Subcutaneous abdominal adipose tissue (tissue), 5 donors: ENCODE measurements at regions not wholly inside any gene's neighbourhood (a gene's known extent, or its start where the extent isn't known, plus 50 kb on each side); places are given as distances from the start of the nearest gene placed in this dataset.

Experiments
- H3K27ac ChIP-seq: one replicate; pipeline ENCODE4 v1.7.0; 2013; ENCODE audit warnings: low read depth, mild to moderate bottlenecking, inconsistent platforms, low read length, moderate library complexity
- H3K27me3 ChIP-seq, 5 donors: one replicate each; pipeline ENCODE4 v1.7.0; 2013; ENCODE audit warnings: low read length in 5 of 5, inconsistent platforms in 1 of 5; ENCODE audit not compliant: control insufficient read depth in 5 of 5, insufficient read depth in 4 of 5
- H3K36me3 ChIP-seq, 5 donors: one replicate each; pipeline ENCODE4 v1.7.0; 2013; ENCODE audit warnings: low read length in 5 of 5; ENCODE audit not compliant: control insufficient read depth in 5 of 5, insufficient read depth in 5 of 5
- H3K4me1 ChIP-seq, 5 donors: one replicate each; pipeline ENCODE4 v1.7.0; 2013; ENCODE audit warnings: low read length in 5 of 5, mild to moderate bottlenecking in 3 of 5, moderate library complexity in 1 of 5; ENCODE audit not compliant: control insufficient read depth in 5 of 5, insufficient read depth in 5 of 5
- H3K4me3 ChIP-seq, 5 donors: one replicate each; pipeline ENCODE4 v1.7.0; 2013; ENCODE audit warnings: low read length in 5 of 5, low read depth in 1 of 5
- H3K9ac ChIP-seq, 5 donors: one replicate each; pipeline ENCODE4 v1.7.0; 2013; ENCODE audit warnings: low read length in 5 of 5, mild to moderate bottlenecking in 4 of 5, moderate library complexity in 3 of 5
- H3K9me3 ChIP-seq, 5 donors: one replicate each; pipeline ENCODE4 v1.7.0; 2013; ENCODE audit warnings: low read length in 5 of 5; ENCODE audit not compliant: control insufficient read depth in 5 of 5
- donor health status: healthy.
- donor health status: healthy.
- donor health status: healthy.
- donor health status: healthy.
- donor health status: healthy.

DNA sequence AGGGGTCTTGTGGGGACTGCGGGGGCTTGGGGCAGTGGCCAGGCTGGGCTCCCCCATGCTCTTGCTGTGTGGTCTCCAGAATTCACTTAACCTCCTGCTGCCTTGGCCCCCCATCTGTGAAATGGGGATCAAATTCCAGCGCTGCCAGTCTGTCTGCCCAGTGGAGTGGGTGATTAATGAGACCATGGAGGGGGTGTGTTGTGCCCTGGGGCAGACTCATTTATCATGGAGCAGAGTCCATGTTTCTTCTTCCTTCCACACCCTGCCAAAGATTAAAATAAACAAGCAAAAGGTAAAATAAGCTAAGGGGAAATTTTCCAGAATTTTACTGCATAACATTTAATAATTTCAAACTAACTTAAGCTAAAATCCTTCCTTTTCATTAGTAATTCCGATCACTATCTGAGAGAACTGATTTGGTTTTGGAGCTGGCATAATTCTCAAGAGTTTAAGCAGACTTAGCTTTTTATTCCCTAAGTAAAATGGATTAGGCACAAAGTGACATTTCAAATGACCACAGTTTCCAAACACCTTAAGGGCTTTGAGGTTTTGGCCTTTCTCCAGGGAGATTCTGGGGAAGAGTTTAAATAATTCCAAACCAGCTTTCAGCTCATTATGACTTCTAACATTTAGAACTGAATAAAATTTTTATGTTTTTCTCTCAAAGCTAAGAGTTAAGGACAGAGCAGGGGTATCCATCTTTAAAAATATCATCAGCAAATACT is 211.9 kb downstream of the CXCL12 start:
- Histone ChIP-seq H3K9me3 (no peaks in the 10 kb centered on the region), H3K27ac (no peak overlapping the region), H3K4me1 (peaks cover 0 to 6% (median 0%) of the 10 kb centered on the region in 5 donors), H3K36me3 (no peaks in the 10 kb centered on the region), H3K4me3 (no peak overlapping the region), H3K27me3 (no peaks in the 10 kb centered on the region), H3K9ac (no peak overlapping the region)

DNA sequence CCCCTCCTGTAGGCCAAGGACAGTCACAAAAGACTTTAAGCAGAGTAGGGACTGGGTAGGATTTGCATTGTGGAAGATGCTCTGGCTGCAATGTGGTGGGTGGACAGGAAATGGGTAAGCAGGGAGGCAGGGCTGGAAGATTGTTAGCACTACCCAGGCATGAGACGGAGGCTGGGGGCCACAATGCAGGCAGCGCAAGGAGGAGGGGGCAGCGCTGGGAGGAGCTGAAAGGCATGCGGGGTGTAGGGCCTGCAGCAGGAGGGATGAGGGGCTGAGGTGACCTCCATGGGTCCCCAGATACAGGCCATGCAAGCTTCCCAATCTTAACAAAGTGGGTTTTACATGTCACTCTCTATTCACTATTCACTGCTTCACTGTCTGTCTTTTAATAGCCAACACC is 213.1 kb downstream of the CXCL12 start:
- H3K9ac ChIP-seq, result no peak overlapping the region

GRCh38 chr10:44168478-44168877 is 216.4 kb downstream of the CXCL12 start:
- no peak overlapping the region for H3K27ac ChIP-seq

More for the DNA sequence above, 213.1 kb downstream of the CXCL12 start:
- no peaks in the 10 kb centered on the region for H3K36me3 ChIP-seq
- H3K27me3 ChIP-seq, result no peaks in the 10 kb centered on the region
- no peaks in the 10 kb centered on the region for H3K9me3 ChIP-seq
- H3K27ac ChIP-seq, result no peak overlapping the region
- no peak overlapping the region for H3K4me3 ChIP-seq
- peaks cover 0 to 6% (median 0%) of the 10 kb centered on the region in 5 donors for H3K4me1 ChIP-seq

GRCh38 chr10:44167752-44168151 is 217.1 kb downstream of the CXCL12 start:
- Histone ChIP-seq H3K27me3 (no peaks in the 10 kb centered on the region), H3K4me3 (no peak overlapping the region), H3K27ac (no peak overlapping the region), H3K36me3 (no peaks in the 10 kb centered on the region), H3K9me3 (no peaks in the 10 kb centered on the region), H3K9ac (no peak overlapping the region), H3K4me1 (peaks cover 0 to 3% (median 0%) of the 10 kb centered on the region in 5 donors)

More at GRCh38 chr10:44168478-44168877, 216.4 kb downstream of the CXCL12 start:
- H3K9ac ChIP-seq, result no peak overlapping the region
- peaks cover 0 to 5% (median 1%) of the 10 kb centered on the region in 5 donors for H3K4me1 ChIP-seq
- H3K36me3 ChIP-seq, result no peaks in the 10 kb centered on the region
- no peaks in the 10 kb centered on the region for H3K27me3 ChIP-seq
- no peak overlapping the region for H3K4me3 ChIP-seq
- H3K9me3 ChIP-seq, result no peaks in the 10 kb centered on the region

- Histone ChIP-seq H3K27me3 (no peaks in the 10 kb centered on the region), H3K27ac (no peak overlapping the region), H3K4me3 (no peak overlapping the region), H3K36me3 (no peaks in the 10 kb centered on the region), H3K9ac (no peak overlapping the region), H3K9me3 (no peaks in the 10 kb centered on the region), H3K4me1 (peaks cover 0 to 3% (median 0%) of the 10 kb centered on the region in 5 donors)
These were observed 218.5 kb downstream of the CXCL12 start for GRCh38 chr10:44166441-44166840.

- Histone ChIP-seq H3K4me3 (no peak overlapping the region), H3K9me3 (no peaks in the 10 kb centered on the region), H3K36me3 (no peaks in the 10 kb centered on the region), H3K27ac (no peak overlapping the region), H3K27me3 (no peaks in the 10 kb centered on the region), H3K4me1 (peaks cover 0 to 3% (median 0%) of the 10 kb centered on the region in 5 donors), H3K9ac (no peak overlapping the region)
These were observed 220.5 kb downstream of the CXCL12 start for GRCh38 chr10:44164251-44164956.

DNA sequence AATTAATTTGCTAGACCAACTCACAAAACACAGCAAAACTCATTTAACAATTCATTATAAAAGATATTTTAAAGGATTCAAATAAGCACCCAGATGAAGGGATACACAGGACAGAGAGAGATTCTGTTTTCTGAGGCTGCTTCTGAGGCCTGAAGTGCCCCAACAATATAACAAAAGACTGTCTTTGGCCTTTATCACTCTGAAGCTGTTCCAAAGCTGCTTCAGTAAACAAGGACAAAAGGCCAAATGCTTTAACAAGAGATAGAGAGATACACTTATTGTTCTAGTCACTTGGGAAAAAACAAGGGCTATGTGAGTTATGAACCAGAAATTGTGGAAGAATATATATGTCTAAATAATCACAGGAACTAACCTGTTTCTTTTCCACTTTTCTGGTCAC is 223.7 kb downstream of the CXCL12 start:
- no peak overlapping the region for H3K4me3 ChIP-seq
- peaks cover 3 to 8% (median 4%) of the 10 kb centered on the region in 5 donors for H3K9me3 ChIP-seq
- no peaks in the 10 kb centered on the region for H3K27me3 ChIP-seq
- H3K9ac ChIP-seq, result no peak overlapping the region
- H3K4me1 ChIP-seq, result peaks cover 0 to 3% (median 0%) of the 10 kb centered on the region in 5 donors
- H3K27ac ChIP-seq, result no peak overlapping the region
- H3K36me3 ChIP-seq, result no peaks in the 10 kb centered on the region

- Histone ChIP-seq H3K4me3 (no peak overlapping the region), H3K4me1 (peaks cover 0 to 2% (median 0%) of the 10 kb centered on the region in 5 donors), H3K9ac (no peak overlapping the region), H3K36me3 (no peaks in the 10 kb centered on the region), H3K27ac (no peak overlapping the region), H3K9me3 (peaks cover 3 to 8% (median 4%) of the 10 kb centered on the region in 5 donors), H3K27me3 (no peaks in the 10 kb centered on the region)
These were observed 227.3 kb downstream of the CXCL12 start for GRCh38 chr10:44157574-44157973.

GRCh38 chr10:44154956-44155355 is 229.9 kb downstream of the CXCL12 start:
- no peak overlapping the region for H3K9ac ChIP-seq
- no peak overlapping the region for H3K27ac ChIP-seq
- H3K27me3 ChIP-seq, result no peaks in the 10 kb centered on the region
- no peaks in the 10 kb centered on the region for H3K36me3 ChIP-seq
- peaks cover 3 to 8% (median 4%) of the 10 kb centered on the region in 5 donors for H3K9me3 ChIP-seq
- no peak overlapping the region for H3K4me3 ChIP-seq
- peaks cover 0 to 2% (median 0%) of the 10 kb centered on the region in 5 donors for H3K4me1 ChIP-seq
